SK-MEL-5 (cell line): ENCODE measurements at regions not wholly inside any gene's neighbourhood (a gene's known extent, or its start where the extent isn't known, plus 50 kb on each side); places are given as distances from the start of the nearest gene placed in this dataset.
"Not testable (repeated sequence)": the region's sequence is repeated elsewhere in the genome, so short reads cannot be mapped to it uniquely, and the experiment has no call there.

Source experiments
- DNase-seq: peaks from one replicate; pipeline ENCODE4 v3.0.0-alpha.2; 2016; ENCODE audit warnings: low read depth, low spot score
- in situ Hi-C: cut with HindIII; loops from 2 replicates; pipeline ENCODE4 v1.10.0; 2016; ENCODE audit warnings: low sequenced_read_pairs, high pct_unique_total_duplicates, low pct_unique_long_range_greater_than_20kb

DNA sequence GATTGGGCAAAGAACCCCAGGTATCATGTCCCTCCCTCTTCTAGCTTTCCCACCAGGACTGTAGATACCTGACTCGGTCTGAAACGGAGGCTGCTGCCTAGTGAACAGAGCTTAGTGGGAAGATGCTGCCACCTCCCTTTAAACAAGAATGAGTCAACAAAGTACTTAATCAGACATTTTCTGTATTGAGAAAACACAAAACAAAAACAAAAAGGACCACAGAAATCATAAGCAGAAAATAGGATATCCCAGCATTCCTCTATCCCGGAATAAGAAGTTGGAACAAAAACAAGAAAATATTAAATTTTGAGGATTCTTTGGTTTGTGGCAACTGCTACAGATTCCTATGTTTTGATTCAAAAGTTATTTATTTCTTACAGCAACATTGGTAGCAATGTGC lies 51.7 kb upstream of the COL8A1 start:
- no peak for DNase-seq
- in situ Hi-C loops: no loop called here

DNA sequence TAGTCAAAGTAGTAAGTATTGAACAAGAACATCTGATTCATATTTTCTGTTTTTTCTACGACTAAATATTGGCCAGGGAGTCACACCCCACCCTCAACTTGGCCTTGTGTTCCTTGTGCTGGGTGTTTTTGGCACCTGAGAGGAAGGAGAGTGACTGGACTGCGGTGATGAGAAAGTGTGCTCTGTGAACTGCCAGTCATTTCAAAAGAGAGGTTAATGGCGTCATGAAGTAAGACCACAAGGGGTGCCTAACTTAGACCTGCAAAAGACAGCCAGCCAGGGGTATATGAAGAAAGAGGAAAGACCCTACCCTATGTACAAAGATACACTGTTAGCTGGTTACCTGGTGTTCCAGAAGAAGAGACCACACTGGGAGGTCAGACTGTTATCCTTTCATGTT lies 58.4 kb upstream of the COL8A1 start:
- DNase-seq: no peak
- in situ Hi-C loops: no loop called here

DNA sequence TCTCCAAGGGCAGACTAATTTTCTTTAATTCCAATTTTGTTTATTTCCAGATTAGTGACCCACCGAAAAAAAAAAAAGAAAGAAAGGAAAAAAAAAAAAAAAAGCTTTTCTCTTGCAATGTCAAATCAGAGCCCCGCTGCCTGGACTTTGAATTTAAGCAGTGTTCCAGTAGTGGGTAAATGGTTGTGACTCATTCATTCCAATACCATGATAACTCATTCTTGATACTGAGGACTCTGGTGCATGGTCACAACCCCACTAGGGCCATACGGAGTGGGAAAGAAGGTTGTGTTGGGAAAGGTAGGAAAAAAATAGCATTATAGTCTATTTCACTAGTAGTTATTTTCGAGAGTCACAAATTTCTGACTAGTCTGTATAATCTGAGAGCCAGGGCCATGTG lies 59.1 kb upstream of the COL8A1 start:
- no peak for DNase-seq
- in situ Hi-C loops: no loop called here

DNA sequence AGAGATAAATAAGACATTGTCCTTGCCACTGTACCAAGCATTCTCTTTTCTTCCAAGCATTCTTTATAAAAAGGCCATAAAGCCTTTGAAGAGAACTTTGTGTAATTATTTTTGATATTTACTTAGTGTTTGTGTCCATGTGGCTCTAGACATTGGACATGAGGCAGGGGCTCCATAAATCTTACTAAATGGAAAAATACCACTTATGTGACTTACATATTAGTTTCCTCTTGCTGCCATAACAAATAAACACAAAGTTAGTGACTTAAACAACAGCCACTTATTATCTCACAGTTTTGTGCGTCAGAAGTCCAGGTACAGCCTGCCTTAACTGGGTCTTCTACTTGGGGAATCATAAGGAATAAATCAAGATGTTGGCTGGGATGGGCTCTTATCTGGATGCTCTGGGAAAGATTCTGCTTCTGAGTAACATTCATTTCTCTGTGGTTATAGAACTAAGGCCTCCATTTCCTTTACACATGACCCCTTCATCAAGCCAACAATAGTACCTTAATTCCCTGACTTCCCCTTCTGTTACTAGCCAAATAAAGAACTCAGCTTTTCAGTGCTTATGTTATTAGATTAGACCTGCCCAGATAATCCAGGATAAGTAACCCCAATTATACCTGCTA lies 59.9 kb upstream of the COL8A1 start:
- in situ Hi-C loops: no loop called here
- no peak for DNase-seq

DNA sequence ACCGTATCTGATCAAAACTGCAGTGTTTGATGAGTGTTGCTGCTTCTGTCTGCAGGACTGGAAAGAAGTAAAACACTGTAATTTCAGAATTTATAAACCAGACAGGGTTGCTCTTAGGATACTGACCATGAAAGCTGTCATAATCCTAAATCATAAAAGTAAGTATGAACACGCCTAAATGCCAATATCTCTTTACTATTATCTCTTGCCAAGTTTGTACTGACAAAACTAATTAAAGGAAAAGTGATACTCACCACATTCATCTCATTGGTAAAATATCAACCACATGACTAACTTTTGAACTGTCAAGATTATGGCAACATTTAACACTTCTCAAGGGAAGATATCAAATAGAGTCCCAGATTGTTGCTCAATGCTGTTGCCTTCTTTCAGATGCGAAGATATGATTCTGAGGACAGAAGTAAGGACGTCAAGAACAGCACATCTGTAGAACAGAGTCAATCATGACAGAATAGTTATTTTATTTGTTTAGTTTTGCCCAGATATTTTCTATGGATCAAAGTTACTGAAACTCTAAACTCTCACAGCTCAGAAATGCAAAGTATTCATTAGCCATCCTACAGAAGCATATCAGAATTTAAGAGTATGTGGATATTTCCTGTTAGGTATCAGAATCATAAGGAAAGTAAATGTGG lies 61.4 kb upstream of the COL8A1 start:
- DNase-seq: no peak
- in situ Hi-C loops: no loop called here

DNA sequence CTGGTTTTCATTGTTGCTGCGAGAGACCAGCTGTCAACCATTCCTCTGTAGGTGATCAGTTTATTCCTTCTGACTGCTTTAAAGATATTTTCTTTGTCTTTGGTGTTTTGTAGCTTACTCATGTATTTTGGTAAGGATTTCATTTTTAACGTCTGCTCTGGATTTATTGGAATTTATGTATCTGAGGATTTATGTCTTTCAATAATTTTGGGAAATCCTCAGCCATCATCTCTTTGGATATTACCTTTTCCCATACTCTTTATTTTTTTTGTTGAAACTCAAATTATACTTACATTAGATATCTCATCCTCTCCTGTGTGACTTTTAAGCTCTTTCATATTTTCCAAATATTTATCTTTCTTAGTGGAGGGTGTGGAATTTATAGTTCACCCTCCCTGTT lies 62.7 kb upstream of the COL8A1 start:
- in situ Hi-C loops: no loop called here
- no peak for DNase-seq

DNA sequence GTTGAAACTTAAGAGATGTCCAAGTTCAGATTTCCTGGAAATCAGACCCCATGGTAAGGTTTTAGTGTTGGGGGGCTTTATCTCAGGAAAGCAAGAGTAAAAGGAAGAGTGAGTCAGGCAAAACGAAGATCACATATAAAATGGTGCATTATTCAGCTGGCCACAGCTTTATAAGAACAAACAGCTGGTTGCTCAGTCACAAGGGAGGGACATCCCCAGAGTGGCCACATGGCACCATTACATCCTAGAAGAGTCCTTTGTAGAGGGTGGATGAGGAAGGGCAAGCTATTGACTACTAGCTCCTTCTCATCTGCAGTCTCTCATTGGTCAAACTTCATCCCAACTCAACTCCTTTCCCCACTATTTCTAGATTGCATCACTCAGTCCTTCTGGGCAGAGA lies 68.3 kb upstream of the COL8A1 start:
- in situ Hi-C loops: no loop called here

DNA sequence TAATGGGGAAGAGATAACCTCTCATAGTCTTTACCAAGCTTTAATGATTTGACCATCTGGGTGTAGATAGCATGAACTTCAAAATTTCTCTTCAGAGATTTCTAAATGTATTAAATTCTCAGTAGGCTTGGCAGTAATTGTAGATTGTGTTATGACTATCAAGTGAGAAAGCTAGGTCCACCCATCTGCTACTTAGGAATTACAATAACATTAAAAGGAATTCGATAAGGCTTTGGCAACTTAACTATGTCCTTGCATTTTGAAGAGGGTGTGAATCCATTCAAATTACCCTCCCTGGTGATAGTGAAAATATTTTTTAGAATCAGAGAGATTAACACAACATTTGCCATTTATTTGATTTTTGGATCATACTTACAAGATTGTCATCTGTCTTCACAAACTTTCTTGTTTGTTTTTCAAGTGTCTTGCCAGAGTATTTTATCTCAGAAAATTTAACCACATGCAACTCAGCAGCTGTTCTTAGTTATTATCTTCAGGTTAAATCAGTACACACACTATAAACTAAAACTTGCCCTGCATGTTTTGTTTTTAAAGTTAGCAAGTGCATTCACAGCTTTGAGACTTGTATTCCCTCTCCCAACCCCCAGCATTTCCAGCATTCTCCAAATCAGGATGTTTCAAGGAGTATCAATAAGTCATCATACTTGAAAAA lies 69.6 kb upstream of the COL8A1 start:
- DNase-seq: no peak
- in situ Hi-C loops: no loop called here

More for the DNA sequence above, 68.3 kb upstream of the COL8A1 start:
- no peak for DNase-seq

DNA sequence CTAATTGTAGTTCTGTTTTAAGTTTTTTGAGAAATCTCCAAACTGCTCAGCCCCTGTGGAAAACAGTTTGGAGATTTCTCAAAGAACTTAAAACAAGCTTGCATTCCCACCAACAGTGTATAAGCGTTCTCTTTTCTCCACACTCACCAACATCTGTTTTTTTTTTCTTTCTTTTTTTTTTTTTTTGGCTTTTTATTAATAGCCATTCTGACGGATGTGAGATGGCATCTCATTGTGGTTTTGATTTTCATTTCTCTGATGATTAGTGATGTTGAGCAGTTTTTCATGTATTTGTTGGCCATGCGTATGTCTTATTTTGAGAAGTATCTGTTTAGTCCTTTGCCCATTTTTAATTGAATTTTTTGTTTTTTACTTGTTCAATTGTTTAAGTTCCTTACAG lies 73.1 kb upstream of the COL8A1 start:
- no peak for DNase-seq
- in situ Hi-C loops: no loop called here

DNA sequence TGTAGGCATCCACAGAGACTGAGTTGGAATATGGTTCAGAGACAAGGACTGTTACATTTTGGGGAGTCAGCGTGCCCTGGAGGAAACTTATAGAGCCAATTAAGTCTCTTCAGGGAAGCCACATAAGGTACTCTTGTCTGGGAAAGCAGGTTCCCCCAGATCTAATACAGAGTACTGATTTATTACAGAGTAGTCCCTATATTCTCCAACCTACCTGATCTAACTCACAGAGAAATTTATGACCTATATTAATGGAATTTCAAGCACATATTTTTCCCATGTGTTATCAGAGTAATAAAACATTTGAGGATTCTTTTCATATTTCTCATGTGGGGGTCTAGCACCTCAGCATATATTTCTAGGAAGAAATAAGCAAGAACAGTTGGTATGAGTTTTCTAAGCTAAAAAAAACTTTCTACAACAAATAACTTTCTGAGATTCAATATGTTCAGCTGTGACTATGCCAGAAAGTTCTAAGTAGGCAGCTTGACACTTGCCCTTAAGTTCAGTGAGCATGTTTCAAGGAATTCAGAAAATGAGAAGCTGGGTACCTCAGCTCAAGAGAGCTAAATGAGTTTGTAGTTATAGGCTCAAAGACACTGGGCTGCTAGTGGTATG lies 75.3 kb upstream of the COL8A1 start:
- in situ Hi-C loops: no loop called here
- DNase-seq: no peak

DNA sequence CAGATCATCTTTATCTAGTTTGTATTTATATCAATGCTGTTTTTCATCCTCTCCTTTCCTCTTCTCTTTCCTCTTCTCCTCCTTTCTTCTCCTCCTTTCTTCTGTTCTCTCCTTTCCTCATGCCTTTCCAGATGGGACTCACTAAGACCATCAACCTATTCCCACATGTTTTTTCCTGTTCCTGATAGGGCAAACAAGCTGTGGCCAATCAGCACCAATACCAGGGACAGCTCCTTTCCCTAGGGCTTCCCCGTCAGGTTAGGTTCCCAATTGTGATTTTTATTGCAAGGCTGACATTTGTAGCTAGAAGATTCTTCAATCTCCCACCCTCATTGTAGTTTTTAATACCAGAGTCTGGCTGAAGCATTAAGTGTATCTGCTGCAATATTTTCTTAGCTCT lies 76.3 kb upstream of the COL8A1 start:
- no peak for DNase-seq
- in situ Hi-C loops: no loop called here

DNA sequence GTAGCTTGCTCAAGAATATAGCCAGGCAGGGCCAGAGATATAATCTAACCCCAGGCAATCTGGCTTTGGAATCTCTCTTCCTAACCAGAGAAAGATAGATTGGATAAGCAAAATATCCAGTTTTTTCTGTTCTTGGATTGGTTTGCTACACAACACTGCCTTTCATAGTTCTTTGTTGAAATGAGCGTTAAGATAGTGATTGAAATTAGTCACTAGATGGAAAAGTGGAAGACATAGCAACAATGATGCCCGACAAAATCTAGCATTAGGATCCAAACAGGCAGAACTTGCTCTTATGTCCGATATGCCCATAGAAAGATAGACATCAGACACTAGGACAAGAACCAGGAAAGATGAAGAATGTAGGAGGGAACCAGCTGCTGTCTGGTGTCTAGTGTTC lies 77.3 kb upstream of the COL8A1 start:
- in situ Hi-C loops: no loop called here
- no peak for DNase-seq

DNA sequence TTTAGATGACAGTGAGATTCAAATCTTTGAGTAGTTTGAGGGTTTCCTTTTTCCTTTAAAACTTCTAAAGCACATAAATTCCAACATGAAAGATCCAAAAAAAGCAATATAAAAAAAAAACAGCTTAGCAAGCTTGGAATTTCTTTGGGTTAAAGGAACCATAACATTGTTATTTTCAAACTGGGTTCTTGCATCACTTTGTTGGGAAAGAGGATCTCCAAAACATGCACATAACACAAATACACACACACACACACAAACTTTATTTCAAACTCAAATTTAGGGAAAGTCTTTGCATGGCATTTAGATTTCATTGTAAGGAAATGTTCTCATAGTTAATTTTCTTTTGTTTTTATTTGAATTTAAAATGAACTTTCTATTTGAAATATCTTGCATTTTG lies 79.2 kb upstream of the COL8A1 start:
- DNase-seq: no peak
- in situ Hi-C loops: no loop called here

DNA sequence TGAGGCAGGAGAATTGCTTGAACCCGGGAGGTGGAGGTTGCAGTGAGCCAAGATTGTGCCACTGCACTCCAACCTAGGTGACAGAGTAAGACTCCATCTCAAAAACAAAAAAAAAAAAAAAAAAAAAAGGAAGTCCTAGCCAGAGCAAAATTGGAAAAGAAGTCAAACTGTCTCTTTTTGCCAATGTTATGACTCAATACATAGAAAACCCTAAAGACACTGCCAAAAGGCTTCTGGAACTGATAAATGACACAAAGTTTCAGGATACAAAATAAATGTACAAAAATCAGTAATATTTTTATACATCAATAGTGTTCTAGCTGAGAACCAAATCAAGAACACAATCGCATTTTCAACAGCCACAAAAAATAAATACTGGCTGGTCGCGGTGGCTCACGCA lies 82.5 kb upstream of the COL8A1 start:
- DNase-seq, in situ Hi-C loops: not testable (repeated sequence)

DNA sequence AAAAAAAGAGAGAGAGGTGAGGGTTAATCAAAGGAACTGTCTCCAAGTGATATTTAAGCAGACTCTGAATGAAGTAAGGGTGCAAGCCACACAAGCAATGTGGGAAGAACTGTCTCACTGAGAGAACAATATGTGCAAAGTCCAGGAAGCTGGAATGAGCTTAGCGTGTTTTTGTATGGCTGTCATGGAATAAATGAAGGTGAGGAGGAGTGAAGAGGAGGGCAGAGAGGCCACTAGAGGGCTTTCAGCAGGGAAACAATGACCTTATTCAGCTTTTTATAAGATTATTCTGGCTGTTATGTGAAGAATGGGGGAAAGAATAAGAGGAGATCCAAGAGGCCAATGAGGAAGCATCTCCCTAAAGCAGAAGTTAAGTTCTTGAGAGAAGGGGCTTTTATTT lies 86.9 kb upstream of the COL8A1 start:
- in situ Hi-C loops: no loop called here
- DNase-seq: peak; percentile 44

DNA sequence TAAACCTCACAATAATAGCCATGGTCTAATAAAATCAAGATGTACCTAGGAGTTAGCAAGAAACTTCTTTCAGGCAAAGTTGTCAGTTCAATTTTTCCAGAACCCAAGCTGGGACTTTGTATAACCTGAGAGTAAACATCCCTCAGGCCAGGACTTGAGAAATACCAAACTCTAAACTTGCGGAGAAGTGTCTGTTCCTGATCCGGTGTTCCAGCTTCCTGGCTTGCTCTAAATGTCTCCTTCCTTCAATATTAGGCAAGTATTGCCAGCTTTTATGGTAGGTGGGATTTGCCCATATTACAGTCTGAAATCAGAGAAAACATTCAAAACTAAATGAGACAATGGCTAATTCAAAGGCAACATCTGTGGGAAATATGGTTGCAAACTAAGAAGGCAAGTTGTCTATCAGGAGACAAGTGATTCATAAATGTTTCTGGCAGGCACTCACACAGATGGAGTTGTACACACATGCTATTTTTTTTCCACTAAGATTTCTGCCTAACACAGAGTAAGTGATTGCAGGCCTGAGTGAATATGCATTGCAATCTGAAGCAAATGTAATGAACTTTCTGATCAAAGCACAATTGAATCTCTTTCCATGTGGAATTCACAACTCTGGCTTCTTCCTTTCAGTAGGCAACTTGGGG lies 88.3 kb upstream of the COL8A1 start:
- in situ Hi-C loops: no loop called here
- DNase-seq: no peak

DNA sequence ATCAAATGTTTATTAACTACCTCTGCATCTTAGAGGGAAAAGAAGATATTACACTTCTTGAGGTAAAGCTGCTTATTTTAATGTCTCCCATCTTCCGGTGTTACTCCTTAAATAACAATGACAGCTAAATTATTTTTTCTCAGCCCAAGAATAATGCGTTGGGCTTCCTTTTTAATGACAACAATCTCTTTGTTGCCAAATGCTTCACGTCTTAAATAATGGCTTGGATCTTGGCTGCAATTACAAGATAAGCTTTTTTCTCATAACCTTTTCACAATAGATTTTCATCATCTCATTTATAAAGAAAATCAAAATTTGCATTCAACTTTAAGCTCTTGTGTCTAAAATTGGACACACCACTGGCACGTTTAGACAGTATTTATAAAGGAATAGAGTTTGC lies 89.2 kb upstream of the COL8A1 start:
- in situ Hi-C loops: no loop called here
- no peak for DNase-seq

DNA sequence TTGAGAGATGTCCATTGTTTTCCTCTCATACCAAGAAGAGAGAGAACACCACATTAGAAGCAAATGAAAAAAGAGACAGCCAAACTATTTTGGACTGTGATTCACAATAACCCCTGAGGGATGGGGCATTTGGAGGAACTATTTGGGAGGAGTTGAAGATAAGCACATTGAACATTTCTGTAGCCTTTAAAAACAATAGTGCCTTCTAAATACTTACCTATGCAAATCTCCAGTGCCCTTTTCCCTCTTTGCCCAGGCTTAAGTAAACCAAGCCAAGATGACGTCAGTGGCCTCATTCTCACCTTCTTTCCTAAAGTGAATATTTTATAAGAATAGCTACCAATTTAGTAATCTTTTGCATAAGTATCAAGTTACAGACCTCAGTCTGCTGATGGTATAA lies 89.7 kb upstream of the COL8A1 start:
- no peak for DNase-seq
- in situ Hi-C loops: no loop called here
